Ascending aorta (tissue), 2 donors: ENCODE measurements at regions not wholly inside any gene's neighbourhood (a gene's known extent, or its start where the extent isn't known, plus 50 kb on each side); places are given as distances from the start of the nearest gene placed in this dataset.

ENCODE experiments used
- DNase-seq, 2 donors: peaks; one replicate each; pipeline ENCODE4 v3.0.0-alpha.2; 2019; ENCODE audit warnings: low spot score in 2 of 2
- H3K27ac ChIP-seq, 2 donors: fragments of 200-600 bp; sonication (generic); one replicate each; pipeline ENCODE4 v1.5.1; 2016 to 2017; ENCODE audit warnings: mild to moderate bottlenecking in 1 of 2
- H3K27me3 ChIP-seq: fragments of 200-600 bp; sonication (generic); one replicate; pipeline ENCODE4 v1.5.1; 2017
- H3K36me3 ChIP-seq, 2 donors: fragments of 200-600 bp; sonication (generic); one replicate each; pipeline ENCODE4 v1.5.1; 2016
- H3K4me1 ChIP-seq, 2 donors: fragments of 200-600 bp; sonication (generic); one replicate each; pipeline ENCODE4 v1.5.1; 2016 to 2017; ENCODE audit warnings: mild to moderate bottlenecking in 1 of 2
- H3K4me3 ChIP-seq, 2 donors: fragments of 200-600 bp; sonication (generic); one replicate each; pipeline ENCODE4 v1.5.1; 2016 to 2017; ENCODE audit warnings: mild to moderate bottlenecking in 1 of 2
- H3K9me3 ChIP-seq, 2 donors: fragments of 200-600 bp; sonication (generic); one replicate each; pipeline ENCODE4 v1.5.1; 2016
- intact Hi-C: fragments of 100-400 bp; cut with DNase I; formaldehyde crosslinking; loops from one replicate; pipeline ENCODE4 v1.15.1; 2023
- TF ChIP-seq, protein P1 (sequence below), 3 experiments: fragments of 200-600 bp in 2 of 3; fragments of 450-650 bp in 1 of 3; sonication (generic) in 2 of 3; IDR thresholded peaks; one replicate each; pipeline ENCODE4 v1.5.1; 2016 to 2019; ENCODE audit warnings: antibody characterized with exemption in 3 of 3, mild to moderate bottlenecking in 1 of 3, moderate library complexity in 1 of 3

DNA sequence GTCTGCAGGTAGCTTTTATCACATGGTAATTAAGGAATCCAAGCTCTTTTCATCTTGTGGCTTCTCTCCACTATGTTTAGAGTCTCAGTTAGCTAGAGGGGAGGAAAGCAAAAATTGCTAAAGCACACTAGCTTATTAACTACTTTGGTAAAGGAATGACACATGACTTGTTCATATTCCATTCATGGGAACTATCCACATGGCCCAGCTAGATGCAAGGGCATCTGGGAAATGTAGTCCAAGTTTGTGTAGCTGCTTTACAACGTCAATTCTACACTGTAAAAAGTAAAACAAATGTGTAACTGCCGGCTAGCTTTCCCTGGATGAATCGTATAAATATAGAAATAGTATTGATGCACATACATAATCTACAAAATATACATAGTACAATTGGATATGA, 244.5 kb upstream of the LRFN5 start:
- no peak for DNase-seq
- TF ChIP-seq, protein P1, sequence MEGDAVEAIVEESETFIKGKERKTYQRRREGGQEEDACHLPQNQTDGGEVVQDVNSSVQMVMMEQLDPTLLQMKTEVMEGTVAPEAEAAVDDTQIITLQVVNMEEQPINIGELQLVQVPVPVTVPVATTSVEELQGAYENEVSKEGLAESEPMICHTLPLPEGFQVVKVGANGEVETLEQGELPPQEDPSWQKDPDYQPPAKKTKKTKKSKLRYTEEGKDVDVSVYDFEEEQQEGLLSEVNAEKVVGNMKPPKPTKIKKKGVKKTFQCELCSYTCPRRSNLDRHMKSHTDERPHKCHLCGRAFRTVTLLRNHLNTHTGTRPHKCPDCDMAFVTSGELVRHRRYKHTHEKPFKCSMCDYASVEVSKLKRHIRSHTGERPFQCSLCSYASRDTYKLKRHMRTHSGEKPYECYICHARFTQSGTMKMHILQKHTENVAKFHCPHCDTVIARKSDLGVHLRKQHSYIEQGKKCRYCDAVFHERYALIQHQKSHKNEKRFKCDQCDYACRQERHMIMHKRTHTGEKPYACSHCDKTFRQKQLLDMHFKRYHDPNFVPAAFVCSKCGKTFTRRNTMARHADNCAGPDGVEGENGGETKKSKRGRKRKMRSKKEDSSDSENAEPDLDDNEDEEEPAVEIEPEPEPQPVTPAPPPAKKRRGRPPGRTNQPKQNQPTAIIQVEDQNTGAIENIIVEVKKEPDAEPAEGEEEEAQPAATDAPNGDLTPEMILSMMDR (IDR thresholded peaks at IDR 0.05): no peak

DNA sequence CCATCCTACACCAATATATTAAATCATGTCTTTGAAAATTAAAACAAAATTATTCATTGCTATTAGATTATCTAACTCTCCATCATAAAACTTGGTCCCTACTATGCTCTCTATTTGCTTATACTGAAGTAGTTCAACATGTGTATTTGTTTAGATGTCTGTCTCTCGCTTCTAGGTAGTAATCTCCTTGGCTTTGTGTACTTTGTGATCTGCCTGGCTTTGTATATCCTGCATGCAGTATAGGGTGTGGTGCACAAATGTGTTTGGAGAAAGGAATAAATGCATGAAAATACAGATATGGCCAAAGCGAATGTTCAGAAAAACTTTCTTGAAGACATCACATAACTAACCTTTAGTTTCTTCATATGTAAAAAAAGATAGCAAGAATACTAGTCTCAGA, 246.6 kb upstream of the LRFN5 start:
- TF ChIP-seq, protein P1 (IDR thresholded peaks at IDR 0.05): no peak
- H3K9me3 ChIP-seq: no peaks in the 10 kb centered on the region
- H3K27ac ChIP-seq: no peak overlapping the region
- H3K27me3 ChIP-seq: no peaks in the 10 kb centered on the region
- H3K4me1 ChIP-seq: no peaks in the 10 kb centered on the region
- DNase-seq: no peak
- intact Hi-C loops: no loop called here
- no peak overlapping the region for H3K4me3 ChIP-seq
- H3K36me3 ChIP-seq: no peaks in the 10 kb centered on the region

More for the DNA sequence above, 244.5 kb upstream of the LRFN5 start:
- H3K4me1 ChIP-seq: no peaks in the 10 kb centered on the region
- H3K36me3 ChIP-seq: no peaks in the 10 kb centered on the region
- no peak overlapping the region for H3K27ac ChIP-seq
- H3K27me3 ChIP-seq: no peaks in the 10 kb centered on the region
- H3K9me3 ChIP-seq: no peaks in the 10 kb centered on the region
- intact Hi-C loops: no loop called here
- no peak overlapping the region for H3K4me3 ChIP-seq

DNA sequence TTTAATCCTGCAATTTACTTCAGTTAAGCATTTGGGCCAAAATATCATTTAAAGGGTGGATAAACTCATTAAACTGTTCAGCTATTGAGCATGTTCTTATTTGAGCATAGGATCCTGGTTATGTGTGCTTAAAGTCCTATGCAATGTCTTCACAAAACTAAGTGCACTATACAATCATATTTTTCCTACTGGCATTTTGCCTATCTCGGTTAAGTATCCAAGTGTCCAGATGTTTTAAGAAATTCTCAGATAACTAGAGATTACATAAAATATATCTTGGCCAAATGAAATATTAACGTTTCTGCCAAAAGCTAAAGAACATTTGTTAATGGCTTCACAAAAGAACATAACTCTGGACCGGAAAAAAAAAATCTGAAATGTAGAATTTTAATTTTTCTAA, 250.8 kb upstream of the LRFN5 start:
- Histone ChIP-seq H3K9me3 (no peaks in the 10 kb centered on the region), H3K4me3 (no peak overlapping the region), H3K4me1 (no peaks in the 10 kb centered on the region), H3K27ac (no peak overlapping the region), H3K36me3 (no peaks in the 10 kb centered on the region), H3K27me3 (no peaks in the 10 kb centered on the region)
- intact Hi-C loops: no loop called here
- TF ChIP-seq, protein P1 (IDR thresholded peaks at IDR 0.05): no peak
- no peak for DNase-seq

DNA sequence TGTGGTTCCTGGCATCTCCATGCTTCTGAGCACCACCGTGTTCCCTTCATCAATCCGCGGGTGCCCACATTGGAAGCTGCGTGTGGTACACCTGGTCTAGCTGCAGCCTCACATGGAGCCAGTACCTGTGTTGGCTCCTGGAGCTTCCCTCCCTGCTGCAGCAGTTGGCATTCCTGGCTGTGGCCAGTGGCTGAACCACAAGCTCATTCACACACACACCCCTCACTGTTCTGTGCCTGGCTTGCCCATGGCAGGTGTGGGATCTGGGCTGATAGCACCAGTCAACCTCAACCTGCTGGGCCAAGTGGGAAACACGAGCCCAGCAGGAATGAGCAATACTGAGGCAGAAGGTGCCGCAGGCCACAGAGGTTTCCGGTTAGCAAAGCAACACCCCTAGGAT, 256.2 kb upstream of the LRFN5 start:
- DNase-seq: no peak
- H3K9me3 ChIP-seq: no peaks in the 10 kb centered on the region
- no peaks in the 10 kb centered on the region for H3K27me3 ChIP-seq
- no peaks in the 10 kb centered on the region for H3K4me1 ChIP-seq
- H3K36me3 ChIP-seq: no peaks in the 10 kb centered on the region
- intact Hi-C loops: no loop called here
- H3K27ac ChIP-seq: no peak overlapping the region
- no peak overlapping the region for H3K4me3 ChIP-seq
- TF ChIP-seq, protein P1 (IDR thresholded peaks at IDR 0.05): no peak

DNA sequence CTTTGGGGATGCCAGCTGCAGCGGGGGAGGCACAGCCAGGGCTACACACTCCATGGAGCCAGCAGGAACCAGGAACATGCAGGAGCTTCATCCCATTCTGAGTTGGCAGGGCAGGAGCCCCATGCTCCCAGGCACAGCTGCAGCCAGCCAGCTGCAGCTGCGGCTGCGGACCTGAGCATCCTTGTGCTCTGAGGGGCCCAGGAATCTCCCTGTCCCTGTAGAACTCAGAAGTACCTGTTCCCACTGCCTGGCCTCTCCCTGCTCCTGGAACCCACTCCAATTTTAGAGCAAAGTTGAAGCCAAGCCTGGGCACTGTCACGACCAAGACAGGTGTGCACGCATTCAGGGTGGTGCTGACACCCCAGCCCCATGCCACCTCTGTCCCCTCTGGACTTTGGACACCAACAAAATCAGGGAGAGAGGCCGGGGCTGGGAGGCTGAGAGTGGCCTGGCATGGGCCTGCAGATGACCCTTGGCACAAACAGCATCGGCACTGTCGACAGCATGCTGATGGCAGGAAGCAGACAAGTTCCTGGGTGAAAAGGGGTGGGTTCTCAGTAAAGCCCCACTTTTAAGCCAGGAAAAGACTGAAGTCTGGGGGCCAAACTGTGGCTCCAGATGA, 257.3 kb upstream of the LRFN5 start:
- Histone ChIP-seq H3K36me3 (no peaks in the 10 kb centered on the region), H3K9me3 (no peaks in the 10 kb centered on the region), H3K27ac (no peak overlapping the region), H3K4me3 (no peak overlapping the region), H3K27me3 (no peaks in the 10 kb centered on the region), H3K4me1 (no peaks in the 10 kb centered on the region)
- no peak for DNase-seq
- TF ChIP-seq, protein P1 (IDR thresholded peaks at IDR 0.05): no peak
- intact Hi-C loops: no loop called here

DNA sequence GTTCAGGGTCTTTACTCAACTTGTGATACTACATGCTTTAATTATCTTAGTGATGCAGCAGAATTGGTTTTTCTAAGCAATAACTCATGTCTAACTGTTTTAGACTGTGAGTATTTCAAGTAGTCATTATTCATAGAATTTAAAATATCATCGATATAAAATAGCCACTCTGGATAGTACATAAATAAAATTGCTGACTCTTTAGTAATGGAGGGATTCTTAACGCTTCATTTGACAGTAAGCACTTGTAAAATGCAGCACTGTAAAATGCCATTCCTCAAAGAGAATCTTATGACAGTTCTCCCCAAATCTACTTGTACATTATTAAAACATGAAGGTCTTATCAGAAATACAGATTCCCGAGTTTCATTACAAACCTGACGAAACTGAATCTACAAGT, 262.8 kb upstream of the LRFN5 start:
- Histone ChIP-seq H3K4me3 (no peak overlapping the region), H3K27ac (no peak overlapping the region), H3K9me3 (no peaks in the 10 kb centered on the region), H3K4me1 (no peaks in the 10 kb centered on the region), H3K36me3 (no peaks in the 10 kb centered on the region), H3K27me3 (no peaks in the 10 kb centered on the region)
- no peak for DNase-seq
- TF ChIP-seq, protein P1 (IDR thresholded peaks at IDR 0.05): no peak
- intact Hi-C loops: no loop called here
